ENCODE measurements at regions not wholly inside any gene's neighbourhood (a gene's known extent, or its start where the extent isn't known, plus 50 kb on each side); places are given as distances from the start of the nearest gene placed in this dataset.

GRCh38 chr2:7880566-7880965, 801.3 kb upstream of the ID2 start:
- no peak overlapping the region for H3K4me2 ChIP-seq (ENCODE audit: low read length)
- no peak for TF ChIP-seq CTCF (IDR thresholded peaks at IDR 0.05)
- H3K4me3 ChIP-seq (ENCODE audit: low read depth, low read length): no peak overlapping the region
- no peak overlapping the region for H3K27ac ChIP-seq
- no peaks in the 10 kb centered on the region for H3K4me1 ChIP-seq
- no peaks in the 10 kb centered on the region for H3K9me3 ChIP-seq (ENCODE audit: control insufficient read depth, low read length)
- H3K27me3 ChIP-seq (ENCODE audit: control insufficient read depth, insufficient read depth, low read length): no peaks in the 10 kb centered on the region
- no peak overlapping the region for H2AFZ ChIP-seq
- no peaks in the 10 kb centered on the region for H3K36me3 ChIP-seq (ENCODE audit: control insufficient read depth, insufficient read depth, low read length)
- no peak overlapping the region for H3K9ac ChIP-seq
- no peaks in the 10 kb centered on the region for H3K79me2 ChIP-seq

GRCh38 chr2:7881063-7881462, 800.8 kb upstream of the ID2 start:
- Histone ChIP-seq H2AFZ (no peak overlapping the region), H3K27me3 (ENCODE audit: control insufficient read depth, insufficient read depth, low read length) (no peaks in the 10 kb centered on the region), H3K9ac (no peak overlapping the region), H3K4me3 (ENCODE audit: low read depth, low read length) (no peak overlapping the region), H3K79me2 (no peaks in the 10 kb centered on the region), H3K36me3 (ENCODE audit: control insufficient read depth, insufficient read depth, low read length) (no peaks in the 10 kb centered on the region), H3K27ac (no peak overlapping the region), H3K9me3 (ENCODE audit: control insufficient read depth, low read length) (no peaks in the 10 kb centered on the region), H3K4me2 (ENCODE audit: low read length) (no peak overlapping the region), H3K4me1 (no peaks in the 10 kb centered on the region)
- TF ChIP-seq CTCF (IDR thresholded peaks at IDR 0.05): no peak

GRCh38 chr2:7881466-7881865, 800.4 kb upstream of the ID2 start:
- no peak overlapping the region for H3K27ac ChIP-seq
- no peak overlapping the region for H3K9ac ChIP-seq
- H3K4me2 ChIP-seq (ENCODE audit: low read length): no peak overlapping the region
- no peaks in the 10 kb centered on the region for H3K27me3 ChIP-seq (ENCODE audit: control insufficient read depth, insufficient read depth, low read length)
- H3K36me3 ChIP-seq (ENCODE audit: control insufficient read depth, insufficient read depth, low read length): no peaks in the 10 kb centered on the region
- no peaks in the 10 kb centered on the region for H3K9me3 ChIP-seq (ENCODE audit: control insufficient read depth, low read length)
- H3K79me2 ChIP-seq: no peaks in the 10 kb centered on the region
- no peak overlapping the region for H3K4me3 ChIP-seq (ENCODE audit: low read depth, low read length)
- H2AFZ ChIP-seq: no peak overlapping the region
- no peak for TF ChIP-seq CTCF (IDR thresholded peaks at IDR 0.05)
- no peaks in the 10 kb centered on the region for H3K4me1 ChIP-seq

GRCh38 chr2:7882296-7882695, 799.6 kb upstream of the ID2 start:
- TF ChIP-seq CTCF (IDR thresholded peaks at IDR 0.05): no peak
- Histone ChIP-seq H3K36me3 (ENCODE audit: control insufficient read depth, insufficient read depth, low read length) (no peaks in the 10 kb centered on the region), H3K27me3 (ENCODE audit: control insufficient read depth, insufficient read depth, low read length) (no peaks in the 10 kb centered on the region), H3K9me3 (ENCODE audit: control insufficient read depth, low read length) (no peaks in the 10 kb centered on the region), H3K4me1 (no peaks in the 10 kb centered on the region), H2AFZ (no peak overlapping the region), H3K79me2 (no peaks in the 10 kb centered on the region), H3K9ac (no peak overlapping the region), H3K4me3 (ENCODE audit: low read depth, low read length) (no peak overlapping the region), H3K27ac (no peak overlapping the region), H3K4me2 (ENCODE audit: low read length) (no peak overlapping the region)

GRCh38 chr2:7884338-7884737, 797.5 kb upstream of the ID2 start:
- H3K27ac ChIP-seq: no peak overlapping the region
- H2AFZ ChIP-seq: no peak overlapping the region
- no peaks in the 10 kb centered on the region for H3K27me3 ChIP-seq (ENCODE audit: control insufficient read depth, insufficient read depth, low read length)
- H3K9ac ChIP-seq: no peak overlapping the region
- H3K36me3 ChIP-seq (ENCODE audit: control insufficient read depth, insufficient read depth, low read length): no peaks in the 10 kb centered on the region
- H3K79me2 ChIP-seq: no peaks in the 10 kb centered on the region
- no peak overlapping the region for H3K4me3 ChIP-seq (ENCODE audit: low read depth, low read length)
- H3K9me3 ChIP-seq (ENCODE audit: control insufficient read depth, low read length): no peaks in the 10 kb centered on the region
- H3K4me1 ChIP-seq: no peaks in the 10 kb centered on the region
- no peak overlapping the region for H3K4me2 ChIP-seq (ENCODE audit: low read length)
- no peak for TF ChIP-seq CTCF (IDR thresholded peaks at IDR 0.05)

All from parathyroid adenoma (tissue), 2 donors.